Kidney tubule cell (primary cell): ENCODE measurements at regions not wholly inside any gene's neighbourhood (a gene's known extent, or its start where the extent isn't known, plus 50 kb on each side); places are given as distances from the start of the nearest gene placed in this dataset.
A peak's percentile ranks its signal among the peaks of the same experiment; 100 is the strongest.
"Not testable (repeated sequence)": the region's sequence is repeated elsewhere in the genome, so short reads cannot be mapped to it uniquely, and the experiment has no call there.

Experiments
- DNase-seq: peaks from one replicate; pipeline ENCODE4 v3.0.0-alpha.2; 2018; ENCODE audit warnings: low spot score

GRCh38 chr6:9020001-9020400 is 584.7 kb upstream of the SLC35B3 start:
- no peak for DNase-seq

DNA sequence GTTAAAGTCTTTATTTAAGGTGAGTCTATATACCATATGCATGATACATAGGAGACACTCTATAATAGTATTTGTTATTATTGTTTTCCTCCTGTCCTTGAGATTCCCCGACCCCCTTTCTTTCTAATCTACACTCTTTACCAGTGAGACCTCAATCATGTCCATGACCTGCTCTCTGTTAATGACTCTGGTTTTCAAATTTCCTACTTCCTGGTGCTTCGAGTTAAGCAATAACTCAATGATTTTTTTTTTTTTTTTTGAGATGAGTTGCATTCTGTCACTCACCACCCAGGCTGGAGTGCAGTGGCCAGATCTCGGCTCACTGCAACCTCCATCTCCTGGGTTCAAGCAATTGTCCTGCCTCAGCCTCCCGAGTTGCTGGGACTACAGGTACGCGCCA is 574.6 kb upstream of the SLC35B3 start:
- peak; percentile 8 for DNase-seq

DNA sequence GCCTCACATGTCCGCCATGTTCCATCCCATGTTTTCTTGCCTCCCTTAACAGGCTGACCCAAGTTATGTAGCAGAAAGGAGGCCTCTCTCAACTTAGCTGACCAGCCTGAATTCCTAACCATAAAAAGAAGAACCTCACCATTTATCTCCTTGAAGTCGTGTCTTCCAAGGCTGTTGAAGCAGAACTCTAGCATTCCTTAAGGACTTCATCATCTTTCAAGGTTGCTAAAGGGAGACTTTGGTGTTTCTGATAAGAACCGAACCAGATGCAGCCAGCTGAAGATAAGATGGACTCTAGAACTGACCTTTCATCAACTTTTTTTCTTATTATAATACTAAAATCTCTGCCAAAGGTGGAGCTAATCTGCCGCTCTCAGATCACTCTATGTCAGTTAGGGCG is 571.7 kb upstream of the SLC35B3 start:
- DNase-seq = peak; percentile 10

- no peak for DNase-seq
Observed at GRCh38 chr6:9002833-9003232, 567.5 kb upstream of the SLC35B3 start.

DNA sequence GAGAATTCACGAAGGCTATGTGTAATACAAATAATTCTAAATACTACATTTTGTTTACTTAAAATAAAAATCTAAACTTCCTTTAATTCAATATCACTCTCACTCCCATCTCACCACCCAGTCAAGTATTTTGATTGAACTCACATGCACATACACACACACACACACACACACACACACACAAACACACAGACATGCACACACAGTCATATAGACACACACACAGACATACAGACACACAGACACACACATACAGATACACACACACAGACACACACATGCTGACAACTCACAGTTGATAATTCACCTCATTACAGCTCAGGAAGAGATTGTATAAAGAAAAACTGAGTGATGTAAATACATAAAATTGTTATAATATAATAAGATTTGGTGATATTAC is 559.8 kb upstream of the SLC35B3 start:
- DNase-seq = no peak

- DNase-seq = peak; percentile 54
Observed at GRCh38 chr6:8993111-8993510, 557.8 kb upstream of the SLC35B3 start.

DNA sequence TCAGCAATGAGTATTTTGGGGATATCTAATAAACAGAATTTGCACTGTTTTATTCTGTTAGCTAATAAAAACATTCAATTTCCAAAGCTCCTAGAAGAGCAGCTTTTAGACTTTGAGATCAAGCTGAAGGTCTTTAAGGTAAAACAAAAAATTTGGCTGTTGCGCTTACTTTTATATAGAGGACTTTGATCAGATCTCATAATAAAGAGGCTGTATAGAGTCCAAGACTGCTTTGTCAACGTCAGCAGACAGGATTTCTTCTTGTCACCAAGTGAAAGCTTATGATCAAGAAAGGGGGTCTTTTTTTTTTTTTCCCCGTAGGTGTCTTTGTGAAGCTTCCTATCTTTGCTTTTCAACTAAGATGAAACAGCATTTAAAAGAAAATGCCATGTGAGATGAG is 556.5 kb upstream of the SLC35B3 start:
- DNase-seq = no peak

DNA sequence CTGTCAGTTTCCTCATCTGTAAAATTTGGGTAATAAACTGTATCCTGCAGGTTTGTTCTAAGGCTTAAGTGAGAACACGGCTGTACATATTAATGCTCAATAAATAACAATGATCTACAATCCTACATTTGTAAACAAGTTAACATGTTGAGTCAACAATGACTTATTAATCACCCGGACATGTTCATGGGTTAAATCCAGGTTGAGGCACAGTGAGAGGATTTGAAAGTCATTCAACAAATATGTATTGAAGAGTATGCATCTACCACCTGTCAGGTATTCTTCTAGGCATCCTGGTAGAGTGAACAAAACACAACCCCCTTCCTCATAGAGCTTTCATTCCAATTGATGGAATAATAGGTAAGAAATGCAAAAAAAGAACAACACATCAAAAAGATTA is 554.7 kb upstream of the SLC35B3 start:
- DNase-seq = no peak

- peak; percentile 55 for DNase-seq
Observed at GRCh38 chr6:8983202-8983688, 547.9 kb upstream of the SLC35B3 start.

DNA sequence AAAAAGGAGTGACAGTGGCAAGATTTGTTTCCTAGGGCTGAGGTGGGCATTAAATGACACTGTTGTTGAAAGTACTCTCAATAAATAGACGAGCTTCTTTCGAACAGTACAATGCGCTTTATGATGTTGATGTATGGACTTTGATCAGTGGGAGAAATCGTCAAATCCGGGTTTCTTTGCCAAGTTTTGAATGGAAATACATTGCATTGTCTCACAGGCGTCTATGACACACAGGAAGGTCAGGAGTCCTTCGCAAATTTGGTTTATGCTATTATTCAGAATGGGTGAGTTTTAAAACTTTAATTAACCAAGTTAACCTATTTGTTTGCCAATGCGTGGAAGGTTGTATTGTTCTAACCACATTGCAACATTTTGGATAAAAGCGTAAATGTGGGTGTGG is 547.3 kb upstream of the SLC35B3 start:
- DNase-seq = no peak

DNA sequence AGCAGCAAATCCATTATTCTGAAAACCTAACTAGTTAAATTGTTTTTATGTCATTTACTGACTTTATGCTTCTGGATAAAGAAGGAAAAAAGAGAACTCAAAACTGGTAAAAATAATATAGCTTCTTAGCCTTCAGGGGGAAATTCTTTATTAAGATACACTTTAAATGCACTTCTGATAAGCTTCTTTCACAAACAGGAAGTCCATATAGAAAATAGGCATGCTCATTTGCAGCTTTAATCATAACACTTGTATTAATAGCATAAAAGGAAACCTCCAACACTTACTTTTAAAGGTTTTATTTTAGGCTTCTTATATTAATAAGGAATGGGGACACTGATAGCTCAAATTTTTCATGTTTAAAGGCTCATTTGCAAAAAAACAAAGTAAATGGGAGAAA is 538.0 kb upstream of the SLC35B3 start:
- DNase-seq = no peak

DNA sequence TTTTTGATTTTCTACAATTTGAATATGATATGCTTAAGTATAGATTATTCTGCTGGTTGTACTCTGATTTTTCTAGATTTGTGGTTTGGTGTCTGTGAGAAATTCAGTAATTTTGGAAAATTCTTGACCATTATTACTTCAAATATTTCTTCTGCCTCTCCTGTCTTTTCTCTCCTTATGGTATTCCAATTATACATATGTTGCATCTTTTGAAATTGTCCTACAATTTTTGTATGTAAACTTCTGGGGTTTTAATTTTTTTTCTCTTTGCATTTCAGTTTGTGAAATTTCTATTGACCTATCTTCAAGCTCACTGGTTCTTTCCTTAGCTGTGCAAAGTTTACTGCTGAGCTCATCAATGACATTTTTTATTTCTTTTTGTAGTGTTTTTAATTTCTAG is 534.4 kb upstream of the SLC35B3 start:
- no peak for DNase-seq

DNA sequence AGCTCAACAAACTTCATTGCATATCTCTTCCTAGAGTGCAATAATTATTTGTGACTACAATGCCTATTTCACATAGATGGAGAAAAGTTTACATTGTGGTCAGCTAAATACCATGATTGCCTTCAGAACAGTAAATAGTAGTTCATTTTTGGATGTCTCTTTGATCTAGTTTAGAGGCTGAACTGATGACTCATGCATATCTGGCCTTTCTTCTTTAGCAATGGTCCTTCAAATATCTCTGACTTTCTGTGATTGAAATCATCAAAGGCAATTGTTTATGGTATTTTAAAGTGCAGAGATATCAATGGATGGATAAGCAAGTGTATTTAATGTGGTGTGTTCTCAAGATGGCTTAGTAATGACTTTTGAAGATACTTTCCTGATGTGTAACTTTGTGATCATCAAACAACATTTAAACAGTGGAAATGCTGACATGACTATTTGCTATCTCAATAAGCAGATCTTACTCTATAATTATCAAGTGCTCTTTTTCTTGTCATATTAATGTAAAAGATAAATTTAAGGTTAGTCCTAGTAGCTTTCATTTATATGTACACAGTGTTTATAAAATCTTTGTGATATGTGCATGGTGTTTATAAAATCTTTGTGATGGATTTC is 523.7 kb upstream of the SLC35B3 start:
- DNase-seq = no peak

GRCh38 chr6:8953310-8953709 is 518.0 kb upstream of the SLC35B3 start:
- DNase-seq = no peak

- no peak for DNase-seq
Observed at GRCh38 chr6:8948733-8949132, 513.4 kb upstream of the SLC35B3 start.

DNA sequence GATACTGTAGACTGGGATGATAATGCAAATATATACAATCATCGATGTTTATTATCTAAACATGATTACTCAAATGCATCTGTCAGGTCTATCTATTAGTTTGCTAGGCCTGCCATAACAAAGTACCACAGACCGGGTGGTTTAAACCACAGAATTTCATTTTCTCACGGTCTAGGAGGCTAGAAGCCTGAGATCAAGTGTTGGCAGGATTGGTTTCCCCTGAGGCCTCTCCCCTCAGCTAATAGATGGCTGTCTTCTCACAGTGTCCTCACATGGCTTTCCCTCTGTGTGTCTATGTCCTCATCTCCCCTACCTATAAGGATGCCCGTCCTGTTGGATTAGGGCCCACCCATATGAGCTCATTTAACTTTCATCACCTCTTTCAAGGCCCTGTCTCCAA is 512.6 kb upstream of the SLC35B3 start:
- DNase-seq = no peak

DNA sequence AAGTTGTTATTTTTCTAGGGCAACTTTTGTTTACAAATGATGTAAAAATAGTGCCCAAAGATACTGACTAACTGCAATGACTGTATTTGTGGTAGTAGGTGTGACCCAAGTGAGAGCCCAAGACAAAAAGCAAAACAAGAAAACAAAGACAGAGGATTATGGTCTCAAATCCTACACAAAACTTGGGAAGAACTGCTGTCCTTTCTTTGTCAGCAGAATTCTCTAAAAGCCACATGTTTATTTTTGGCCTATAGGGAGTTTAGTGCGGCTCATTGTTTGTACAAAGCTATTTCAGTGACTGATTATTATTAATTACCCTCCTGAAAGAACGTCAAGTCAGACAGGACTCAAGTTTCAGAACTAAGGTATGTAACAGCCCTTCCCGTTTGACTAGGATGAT is 509.2 kb upstream of the SLC35B3 start:
- no peak for DNase-seq

GRCh38 chr6:8943073-8943472 is 507.7 kb upstream of the SLC35B3 start:
- DNase-seq = no peak

DNA sequence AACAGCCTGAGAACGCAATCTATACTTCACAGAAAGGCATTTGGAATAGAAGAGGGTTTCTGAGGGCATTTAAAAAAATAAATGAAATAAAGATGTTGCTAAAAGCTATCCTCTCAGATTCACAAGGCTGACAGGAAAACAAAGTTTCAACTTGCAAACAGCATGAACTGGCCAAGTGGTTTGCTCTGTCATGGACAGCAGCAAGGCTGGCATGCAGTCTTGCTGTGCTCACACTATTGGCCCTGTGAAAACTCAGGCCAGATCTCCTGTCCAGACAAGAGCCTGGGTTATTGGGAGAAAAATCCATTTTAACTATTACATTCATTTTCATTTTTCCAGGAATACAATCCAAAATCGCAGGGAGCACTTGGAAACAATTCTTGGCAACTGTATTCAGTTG is 506.2 kb upstream of the SLC35B3 start:
- DNase-seq = no peak

DNA sequence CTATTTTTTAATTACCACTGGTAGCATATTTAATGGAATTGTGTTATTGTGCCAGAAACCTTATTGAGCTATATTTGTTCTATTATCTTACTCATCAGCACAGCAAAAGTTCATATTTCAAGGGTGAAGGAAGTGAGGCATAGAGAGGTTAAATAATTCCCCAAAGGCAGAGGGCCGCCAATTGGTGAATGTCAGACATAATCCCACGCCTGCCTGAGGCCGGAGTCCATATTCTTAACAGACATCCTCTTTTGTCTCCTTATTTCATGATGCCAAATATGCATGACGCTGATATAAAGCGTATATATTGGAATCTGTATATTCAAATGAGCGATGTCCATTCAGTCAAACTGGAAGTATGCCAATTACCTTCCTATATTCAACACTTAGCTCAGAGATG is 505.0 kb upstream of the SLC35B3 start:
- DNase-seq = no peak

GRCh38 chr6:8939615-8940014 is 504.3 kb upstream of the SLC35B3 start:
- DNase-seq = peak; percentile 15

- DNase-seq = no peak
Observed at GRCh38 chr6:8934318-8934717, 499.0 kb upstream of the SLC35B3 start.

DNA sequence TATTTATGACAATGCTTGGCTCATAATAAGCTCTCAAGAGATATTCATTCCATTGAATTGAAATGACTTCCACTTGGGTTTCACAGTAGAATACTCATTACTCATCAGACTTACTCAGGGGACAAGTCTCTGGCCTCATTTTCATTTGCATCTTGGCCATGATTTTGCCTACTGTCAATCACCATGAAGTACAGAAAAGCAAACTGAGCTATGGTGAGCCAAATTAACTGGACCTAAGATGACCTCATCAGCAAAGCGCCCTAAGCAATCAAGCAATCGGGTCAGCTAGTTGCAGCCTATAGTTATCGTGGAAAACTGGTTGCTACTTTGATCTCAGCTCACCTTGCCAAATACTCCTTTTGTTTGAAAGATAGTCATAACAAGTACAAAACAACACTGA is 494.7 kb upstream of the SLC35B3 start:
- peak; percentile 2 for DNase-seq

- DNase-seq = not testable (repeated sequence)
Observed at GRCh38 chr6:8920244-8920643, 484.9 kb upstream of the SLC35B3 start.

- no peak for DNase-seq
Observed at GRCh38 chr6:8918196-8918595, 482.9 kb upstream of the SLC35B3 start.
